ENCODE measurements at regions not wholly inside any gene's neighbourhood (a gene's known extent, or its start where the extent isn't known, plus 50 kb on each side); places are given as distances from the start of the nearest gene placed in this dataset.

- TF ChIP-seq CTCF (IDR thresholded peaks at IDR 0.05) (no peak), POLR2A (IDR thresholded peaks at IDR 0.05) (no peak)
Observed at GRCh38 chr7:96870934-96871333, 134.4 kb upstream of the DLX6 start.
